A549 (cell line): ENCODE measurements at regions not wholly inside any gene's neighbourhood (a gene's known extent, or its start where the extent isn't known, plus 50 kb on each side); places are given as distances from the start of the nearest gene placed in this dataset.

ENCODE experiments used
- ATAC-seq, 2 experiments: fragments of 200-7000 bp in 1 of 2; fragments of >200 bp in 1 of 2; cut with Nextera tagmentation in 1 of 2; cut with Tn5 transposase in 1 of 2; 3 replicates each; pipeline versions ENCODE4 v1.8.0 to v1.9.1; 2018 to 2020; ENCODE audit warnings: mild to moderate bottlenecking in 1 of 2, moderate library complexity in 1 of 2
- CTCF ChIA-PET: fragments of 300-600 bp; sonication (Branson Sonifier 250); formaldehyde crosslinking; extraction: SDS; loops from one replicate; lab custom pipeline; 2021; ENCODE audit warnings: antibody characterized with exemption, inconsistent platforms; lab: Yijun Ruan, JAX
- POLR2A ChIA-PET: fragments of 350-600 bp; formaldehyde crosslinking; extraction: SDS; loops from one replicate; lab custom pipeline; 2021; ENCODE audit warnings: antibody characterized with exemption, inconsistent platforms; lab: Yijun Ruan, JAX
- DNase-seq, 2 experiments: peaks; one replicate each; pipeline versions ENCODE4 v3.0.0 to v3.0.0-alpha.2; 2011 to 2016; ENCODE audit warnings: low read depth in 1 of 2, low spot score in 1 of 2
- FAIRE-seq: peaks from 2 replicates; lab custom pipeline; 2011; peaks lifted over from hg19 to GRCh38; lab: Jason Lieb, UNC
- H3K27ac ChIP-seq, 2 experiments: fragments of >200 bp; sonication (Bioruptor Twin); formaldehyde crosslinking; 3 replicates each; pipeline ENCODE4 v1.5.1; 2016 to 2017
- H3K4me1 ChIP-seq: fragments of >200 bp; sonication (Bioruptor Twin); formaldehyde crosslinking; 3 replicates; pipeline ENCODE4 v1.6.1; 2016
- H3K4me2 ChIP-seq: fragments of >200 bp; sonication (Bioruptor Twin); formaldehyde crosslinking; 3 replicates; pipeline ENCODE4 v1.6.1; 2016
- H3K4me3 ChIP-seq: fragments of >200 bp; sonication (Bioruptor Twin); formaldehyde crosslinking; 3 replicates; pipeline ENCODE4 v1.5.1; 2016
- H3K9me3 ChIP-seq: fragments of >200 bp; sonication (Bioruptor Twin); formaldehyde crosslinking; 3 replicates; pipeline ENCODE4 v1.6.1; 2016
- BHLHE40 ChIP-seq: IDR thresholded peaks from 2 replicates; pipeline ENCODE4 v1.6.1; 2012; ENCODE audit warnings: low read depth, low read length, inconsistent platforms
- CBX2 ChIP-seq: fragments of 200-600 bp; sonication (generic); IDR thresholded peaks from 2 replicates; pipeline ENCODE4 v1.6.1; 2016; ENCODE audit warnings: low read depth, mild to moderate bottlenecking, borderline replicate concordance
- EHMT2 ChIP-seq: fragments of 200-600 bp; sonication (generic); IDR thresholded peaks from 2 replicates; pipeline ENCODE4 v1.6.1; 2016; ENCODE audit warnings: antibody characterized with exemption, low read depth, mild to moderate bottlenecking, moderate library complexity
- EP300 ChIP-seq, 2 experiments: fragments of >200 bp; sonication (Bioruptor Twin); formaldehyde crosslinking; IDR thresholded peaks; 2 replicates in 1 of 2; 3 replicates in 1 of 2; pipeline ENCODE4 v1.6.1; 2016 to 2017
- FOXS1 ChIP-seq: fragments of 250-450 bp; sonication (Bioruptor Pico); IDR thresholded peaks from 2 replicates; pipeline ENCODE4 v1.5.0; 2020; ENCODE audit warnings: mild to moderate bottlenecking, moderate library complexity
- GATA3 ChIP-seq: IDR thresholded peaks from 2 replicates; pipeline ENCODE4 v1.6.1; 2012; ENCODE audit warnings: borderline replicate concordance
- HEYL ChIP-seq: fragments of 250-450 bp; sonication (Bioruptor Pico); IDR thresholded peaks from 2 replicates; pipeline ENCODE4 v1.8.0; 2021; ENCODE audit warnings: mild to moderate bottlenecking, moderate library complexity
- HOXA7 ChIP-seq: fragments of 250-450 bp; sonication (Bioruptor Pico); IDR thresholded peaks from 2 replicates; pipeline ENCODE4 v1.5.0; 2020; ENCODE audit warnings: mild to moderate bottlenecking, moderate library complexity
- HOXB13 ChIP-seq: fragments of 250-450 bp; sonication (Bioruptor Pico); IDR thresholded peaks from 2 replicates; pipeline ENCODE4 v1.5.0; 2020; ENCODE audit warnings: low read depth, mild to moderate bottlenecking, moderate library complexity
- HOXB5 ChIP-seq: fragments of 250-450 bp; sonication (Bioruptor Pico); IDR thresholded peaks from 2 replicates; pipeline ENCODE4 v1.5.0; 2020; ENCODE audit warnings: mild to moderate bottlenecking, moderate library complexity
- JUNB ChIP-seq: fragments of >200 bp; sonication (Bioruptor Twin); formaldehyde crosslinking; IDR thresholded peaks from 2 replicates; pipeline ENCODE4 v1.6.1; 2016
- KDM1A ChIP-seq: fragments of 200-600 bp; sonication (generic); IDR thresholded peaks from 2 replicates; pipeline ENCODE4 v1.6.1; 2016; ENCODE audit warnings: low read depth, mild to moderate bottlenecking
- KDM5A ChIP-seq: fragments of 200-600 bp; sonication (generic); IDR thresholded peaks from 2 replicates; pipeline ENCODE4 v1.6.1; 2016; ENCODE audit warnings: antibody characterized with exemption, mild to moderate bottlenecking
- MAFK ChIP-seq: fragments of 450-650 bp; IDR thresholded peaks from 2 replicates; pipeline ENCODE4 v1.6.1; 2014; ENCODE audit not compliant: partially characterized antibody
- MAZ ChIP-seq: fragments of 150-350 bp; IDR thresholded peaks from 2 replicates; pipeline ENCODE4 v1.6.1; 2014; ENCODE audit warnings: antibody characterized with exemption, low read depth, low read length, borderline replicate concordance
- MYC ChIP-seq: IDR thresholded peaks from 2 replicates; pipeline ENCODE4 v1.6.1; 2012; ENCODE audit warnings: mild to moderate bottlenecking, inconsistent platforms, low read length, improper control_type of control experiment, borderline replicate concordance
- NR3C1 ChIP-seq: fragments of >200 bp; sonication (Bioruptor Twin); formaldehyde crosslinking; IDR thresholded peaks from 3 replicates; pipeline ENCODE4 v1.6.1; 2017
- PHF8 ChIP-seq: fragments of 200-600 bp; sonication (generic); IDR thresholded peaks from 2 replicates; pipeline ENCODE4 v1.6.1; 2016; ENCODE audit warnings: low read depth, mild to moderate bottlenecking, antibody characterized with exemption, moderate library complexity, borderline replicate concordance
- POLR2A ChIP-seq: IDR thresholded peaks from 2 replicates; pipeline ENCODE4 v1.6.1; 2012; ENCODE audit warnings: mild to moderate bottlenecking, low read length
- POLR2AphosphoS2 ChIP-seq: conservative IDR thresholded peaks from 2 replicates; pipeline ENCODE4 v1.6.1; 2012; ENCODE audit warnings: low read length, improper control_type of control experiment, inconsistent platforms
- RFX5 ChIP-seq: fragments of 450-650 bp; IDR thresholded peaks from 2 replicates; pipeline ENCODE4 v1.7.1; 2014; ENCODE audit warnings: antibody characterized with exemption, mild to moderate bottlenecking, moderate library complexity
- SMC3 ChIP-seq: fragments of >200 bp; sonication (Bioruptor Twin); formaldehyde crosslinking; IDR thresholded peaks from 3 replicates; pipeline ENCODE4 v1.6.1; 2018; ENCODE audit warnings: inconsistent platforms
- TP53 ChIP-seq: fragments of 250-450 bp; sonication (Bioruptor Pico); IDR thresholded peaks from 2 replicates; pipeline ENCODE4 v1.5.0; 2021; ENCODE audit warnings: mild to moderate bottlenecking, moderate library complexity
- ZFP36 ChIP-seq: fragments of 450-650 bp; IDR thresholded peaks from 2 replicates; pipeline ENCODE4 v1.6.1; 2014; ENCODE audit warnings: borderline replicate concordance; ENCODE audit not compliant: partially characterized antibody
- ZNF302 ChIP-seq: fragments of 250-450 bp; sonication (Bioruptor Pico); IDR thresholded peaks from 2 replicates; pipeline ENCODE4 v1.9.0; 2021; ENCODE audit warnings: inconsistent platforms, mild to moderate bottlenecking, moderate library complexity
- ZSCAN20 ChIP-seq: fragments of 250-450 bp; sonication (Bioruptor Pico); IDR thresholded peaks from 2 replicates; pipeline ENCODE4 v1.8.0; 2022; ENCODE audit warnings: mild to moderate bottlenecking, moderate library complexity
- WGBS: methylation state at CpG from one replicate; pipeline ENCODE4 v1.1.6; 2017; ENCODE audit errors: missing lambda C conversion rate; 5-methylcytosine and 5-hydroxymethylcytosine counted together
- TF ChIP-seq, protein P1 (sequence below): fragments of 250-450 bp; sonication (Bioruptor Pico); IDR thresholded peaks from 2 replicates; pipeline ENCODE4 v1.5.0; 2021; ENCODE audit warnings: mild to moderate bottlenecking, moderate library complexity, borderline replicate concordance
- TF ChIP-seq, protein P2 (sequence below): fragments of >200 bp; sonication (Bioruptor Twin); formaldehyde crosslinking; IDR thresholded peaks from 2 replicates; pipeline ENCODE4 v1.6.1; 2016
- TF ChIP-seq, protein P3 (sequence below): fragments of >200 bp; sonication (Bioruptor Twin); formaldehyde crosslinking; IDR thresholded peaks from 3 replicates; pipeline ENCODE4 v1.5.1; 2016
- TF ChIP-seq, protein P4 (sequence below): IDR thresholded peaks from 2 replicates; pipeline ENCODE4 v1.6.1; 2012
- TF ChIP-seq, protein P5 (sequence below): fragments of 250-450 bp; sonication (Bioruptor Pico); IDR thresholded peaks from 2 replicates; pipeline ENCODE4 v1.5.0; 2020; ENCODE audit warnings: low read depth, mild to moderate bottlenecking, moderate library complexity

DNA sequence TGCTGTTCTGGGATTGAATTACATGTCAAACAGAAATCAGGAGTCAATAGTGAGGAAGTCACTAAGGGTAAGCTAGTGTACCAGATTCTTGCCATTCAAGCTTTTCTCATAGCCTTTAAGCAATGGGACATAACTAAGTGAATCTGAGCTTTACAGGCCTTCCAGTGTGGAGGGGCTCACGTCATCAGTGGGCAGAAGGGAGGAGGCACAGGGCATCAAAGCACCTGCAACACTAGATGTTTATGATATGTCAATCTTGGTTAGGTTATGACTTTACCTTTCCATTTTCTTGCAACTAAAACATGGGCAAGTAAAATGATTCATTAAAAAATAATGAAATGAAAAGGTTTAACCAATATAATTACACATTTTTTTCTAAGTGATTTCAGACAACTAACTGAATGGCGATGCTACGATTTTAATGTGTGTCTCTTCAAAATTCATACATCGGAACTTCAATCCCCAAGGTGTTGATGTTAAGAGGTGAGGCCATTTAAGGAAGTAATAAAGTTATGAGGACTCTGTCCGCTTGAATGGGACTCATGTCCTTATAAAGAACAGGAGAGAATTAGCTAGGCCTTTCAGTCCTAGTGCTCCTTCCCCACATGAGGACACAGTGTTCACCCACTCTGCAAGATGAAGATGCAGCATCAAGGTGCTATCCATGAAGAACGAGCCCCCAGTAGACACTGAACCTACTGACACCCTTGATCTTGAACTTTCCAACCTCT lies 1169.2 kb upstream of the NXPH2 start:
- H3K27ac ChIP-seq, result no peak overlapping the region
- no peak overlapping the region for H3K4me2 ChIP-seq
- H3K4me1 ChIP-seq, result no peaks in the 10 kb centered on the region
- ATAC-seq (no peak), DNase-seq (no peak), FAIRE-seq (no peak)
- H3K4me3 ChIP-seq, result no peak overlapping the region
- ChIA-PET CTCF (no interaction called here), POLR2A (no interaction called here)
- WGBS, result 50% methylated on average over 6 of the region's 6 CpGs
- TF ChIP-seq FOXS1, result no peak
- TF ChIP-seq ZFP36, result no peak
- TF ChIP-seq BHLHE40, result no peak
- no peak for TF ChIP-seq MAZ
- TF ChIP-seq GATA3, result no peak
- TF ChIP-seq, protein P1, sequence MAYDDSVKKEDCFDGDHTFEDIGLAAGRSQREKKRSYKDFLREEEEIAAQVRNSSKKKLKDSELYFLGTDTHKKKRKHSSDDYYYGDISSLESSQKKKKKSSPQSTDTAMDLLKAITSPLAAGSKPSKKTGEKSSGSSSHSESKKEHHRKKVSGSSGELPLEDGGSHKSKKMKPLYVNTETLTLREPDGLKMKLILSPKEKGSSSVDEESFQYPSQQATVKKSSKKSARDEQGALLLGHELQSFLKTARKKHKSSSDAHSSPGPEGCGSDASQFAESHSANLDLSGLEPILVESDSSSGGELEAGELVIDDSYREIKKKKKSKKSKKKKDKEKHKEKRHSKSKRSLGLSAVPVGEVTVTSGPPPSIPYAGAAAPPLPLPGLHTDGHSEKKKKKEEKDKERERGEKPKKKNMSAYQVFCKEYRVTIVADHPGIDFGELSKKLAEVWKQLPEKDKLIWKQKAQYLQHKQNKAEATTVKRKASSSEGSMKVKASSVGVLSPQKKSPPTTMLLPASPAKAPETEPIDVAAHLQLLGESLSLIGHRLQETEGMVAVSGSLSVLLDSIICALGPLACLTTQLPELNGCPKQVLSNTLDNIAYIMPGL, result no peak
- no peak for TF ChIP-seq PHF8
- TF ChIP-seq ZSCAN20, result no peak
- no peak for TF ChIP-seq KDM1A
- no peak for TF ChIP-seq MYC
- no peak for TF ChIP-seq POLR2AphosphoS2
- no peak for TF ChIP-seq KDM5A
- TF ChIP-seq JUNB, result no peak
- TF ChIP-seq, protein P2, sequence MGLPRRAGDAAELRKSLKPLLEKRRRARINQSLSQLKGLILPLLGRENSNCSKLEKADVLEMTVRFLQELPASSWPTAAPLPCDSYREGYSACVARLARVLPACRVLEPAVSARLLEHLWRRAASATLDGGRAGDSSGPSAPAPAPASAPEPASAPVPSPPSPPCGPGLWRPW, result no peak
- TF ChIP-seq, protein P3, sequence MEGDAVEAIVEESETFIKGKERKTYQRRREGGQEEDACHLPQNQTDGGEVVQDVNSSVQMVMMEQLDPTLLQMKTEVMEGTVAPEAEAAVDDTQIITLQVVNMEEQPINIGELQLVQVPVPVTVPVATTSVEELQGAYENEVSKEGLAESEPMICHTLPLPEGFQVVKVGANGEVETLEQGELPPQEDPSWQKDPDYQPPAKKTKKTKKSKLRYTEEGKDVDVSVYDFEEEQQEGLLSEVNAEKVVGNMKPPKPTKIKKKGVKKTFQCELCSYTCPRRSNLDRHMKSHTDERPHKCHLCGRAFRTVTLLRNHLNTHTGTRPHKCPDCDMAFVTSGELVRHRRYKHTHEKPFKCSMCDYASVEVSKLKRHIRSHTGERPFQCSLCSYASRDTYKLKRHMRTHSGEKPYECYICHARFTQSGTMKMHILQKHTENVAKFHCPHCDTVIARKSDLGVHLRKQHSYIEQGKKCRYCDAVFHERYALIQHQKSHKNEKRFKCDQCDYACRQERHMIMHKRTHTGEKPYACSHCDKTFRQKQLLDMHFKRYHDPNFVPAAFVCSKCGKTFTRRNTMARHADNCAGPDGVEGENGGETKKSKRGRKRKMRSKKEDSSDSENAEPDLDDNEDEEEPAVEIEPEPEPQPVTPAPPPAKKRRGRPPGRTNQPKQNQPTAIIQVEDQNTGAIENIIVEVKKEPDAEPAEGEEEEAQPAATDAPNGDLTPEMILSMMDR, result no peak
- no peak for TF ChIP-seq POLR2A
- no peak for TF ChIP-seq HOXB5
- TF ChIP-seq, protein P4, sequence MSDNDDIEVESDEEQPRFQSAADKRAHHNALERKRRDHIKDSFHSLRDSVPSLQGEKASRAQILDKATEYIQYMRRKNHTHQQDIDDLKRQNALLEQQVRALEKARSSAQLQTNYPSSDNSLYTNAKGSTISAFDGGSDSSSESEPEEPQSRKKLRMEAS, result no peak
- no peak for TF ChIP-seq EHMT2
- TF ChIP-seq NR3C1, result no peak
- H3K9me3 ChIP-seq, result no peaks in the 10 kb centered on the region

DNA sequence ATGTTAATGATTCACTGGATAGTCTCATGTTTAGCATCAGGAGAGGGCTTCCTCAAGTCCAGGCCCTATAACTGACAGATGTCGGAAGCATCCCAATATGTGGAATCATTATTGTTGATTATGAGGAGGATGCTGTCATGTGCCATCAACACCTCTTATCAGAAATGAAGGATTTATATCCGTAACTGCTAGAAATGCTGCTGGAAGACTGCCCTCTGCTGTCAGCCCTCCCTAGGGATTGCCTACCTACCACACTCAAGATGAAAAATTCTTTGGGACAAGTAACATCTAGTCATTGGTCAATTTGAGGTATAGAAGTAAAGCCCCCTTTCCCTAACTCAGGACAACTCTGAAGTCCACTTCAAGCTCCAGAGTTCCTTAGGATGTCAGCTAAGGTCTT lies 1166.5 kb upstream of the NXPH2 start:
- FAIRE-seq (no peak), ATAC-seq (no peak), DNase-seq (no peak)

More for the DNA sequence above, 1166.5 kb upstream of the NXPH2 start:
- Histone ChIP-seq H3K4me1 (no peaks in the 10 kb centered on the region), H3K27ac (no peak overlapping the region), H3K4me2 (no peak overlapping the region), H3K9me3 (no peaks in the 10 kb centered on the region), H3K4me3 (no peak overlapping the region)
- TF ChIP-seq HOXA7 (CRISPR knock-in tag) (no peak), HOXB13 (no peak), SMC3 (no peak), POLR2AphosphoS2 (no peak), CBX2 (no peak), HEYL (no peak), MAFK (no peak), ZNF302 (CRISPR knock-in tag) (no peak), PHF8 (no peak), ZFP36 (no peak), RFX5 (no peak), JUNB (no peak), EP300 (IDR thresholded peaks at IDR 0.05) (no peak), TP53 (CRISPR knock-in tag) (no peak), KDM1A (no peak)
- TF ChIP-seq, protein P5, sequence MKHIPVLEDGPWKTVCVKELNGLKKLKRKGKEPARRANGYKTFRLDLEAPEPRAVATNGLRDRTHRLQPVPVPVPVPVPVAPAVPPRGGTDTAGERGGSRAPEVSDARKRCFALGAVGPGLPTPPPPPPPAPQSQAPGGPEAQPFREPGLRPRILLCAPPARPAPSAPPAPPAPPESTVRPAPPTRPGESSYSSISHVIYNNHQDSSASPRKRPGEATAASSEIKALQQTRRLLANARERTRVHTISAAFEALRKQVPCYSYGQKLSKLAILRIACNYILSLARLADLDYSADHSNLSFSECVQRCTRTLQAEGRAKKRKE, result no peak
- CTCF ChIA-PET, result no interaction called here
- POLR2A ChIA-PET, result no interaction called here
- 61% methylated on average over 2 of the region's 2 CpGs for WGBS
